Endothelial cell (in vitro differentiated cells): ENCODE measurements at regions not wholly inside any gene's neighbourhood (a gene's known extent, or its start where the extent isn't known, plus 50 kb on each side); places are given as distances from the start of the nearest gene placed in this dataset.

Experiments
- DNase-seq: peaks from one replicate; pipeline ENCODE4 v3.0.0; 2021; ENCODE audit warnings: low spot score
- H3K27ac Mint-ChIP-seq: one replicate; pipeline ENCODE4 v1.8.0; 2021; ENCODE audit warnings: mixed read lengths, inconsistent platforms; ENCODE audit not compliant: unreplicated experiment
- H3K27me3 Mint-ChIP-seq: one replicate; pipeline ENCODE4 v1.8.0; 2021; ENCODE audit warnings: mild to moderate bottlenecking, moderate library complexity, mixed read lengths, inconsistent platforms; ENCODE audit not compliant: unreplicated experiment
- H3K36me3 Mint-ChIP-seq: one replicate; pipeline ENCODE4 v1.8.0; 2021; ENCODE audit warnings: mild to moderate bottlenecking, low read depth, mixed read lengths, inconsistent platforms; ENCODE audit not compliant: unreplicated experiment
- H3K4me1 Mint-ChIP-seq: one replicate; pipeline ENCODE4 v1.8.0; 2021; ENCODE audit warnings: mild to moderate bottlenecking, mixed read lengths, inconsistent platforms; ENCODE audit not compliant: unreplicated experiment
- H3K4me3 Mint-ChIP-seq: one replicate; pipeline ENCODE4 v1.8.0; 2021; ENCODE audit warnings: mild to moderate bottlenecking, mixed read lengths, inconsistent platforms; ENCODE audit not compliant: unreplicated experiment
- H3K9me3 Mint-ChIP-seq: one replicate; pipeline ENCODE4 v1.8.0; 2021; ENCODE audit warnings: mixed read lengths, inconsistent platforms; ENCODE audit not compliant: unreplicated experiment
- TF ChIP-seq, protein P1 (sequence below): fragments of 200-600 bp; sonication (generic); IDR thresholded peaks from one replicate; pipeline ENCODE4 v1.5.0; 2021; ENCODE audit warnings: antibody characterized with exemption; ENCODE audit not compliant: unreplicated experiment

- no peaks in the 10 kb centered on the region for H3K4me1 Mint-ChIP-seq
- no peak overlapping the region for H3K4me3 Mint-ChIP-seq
- H3K9me3 Mint-ChIP-seq: no peaks in the 10 kb centered on the region
- no peaks in the 10 kb centered on the region for H3K27me3 Mint-ChIP-seq
- DNase-seq: no peak
- H3K36me3 Mint-ChIP-seq: peaks cover 5% of the 10 kb centered on the region
- no peak overlapping the region for H3K27ac Mint-ChIP-seq
- TF ChIP-seq, protein P1, sequence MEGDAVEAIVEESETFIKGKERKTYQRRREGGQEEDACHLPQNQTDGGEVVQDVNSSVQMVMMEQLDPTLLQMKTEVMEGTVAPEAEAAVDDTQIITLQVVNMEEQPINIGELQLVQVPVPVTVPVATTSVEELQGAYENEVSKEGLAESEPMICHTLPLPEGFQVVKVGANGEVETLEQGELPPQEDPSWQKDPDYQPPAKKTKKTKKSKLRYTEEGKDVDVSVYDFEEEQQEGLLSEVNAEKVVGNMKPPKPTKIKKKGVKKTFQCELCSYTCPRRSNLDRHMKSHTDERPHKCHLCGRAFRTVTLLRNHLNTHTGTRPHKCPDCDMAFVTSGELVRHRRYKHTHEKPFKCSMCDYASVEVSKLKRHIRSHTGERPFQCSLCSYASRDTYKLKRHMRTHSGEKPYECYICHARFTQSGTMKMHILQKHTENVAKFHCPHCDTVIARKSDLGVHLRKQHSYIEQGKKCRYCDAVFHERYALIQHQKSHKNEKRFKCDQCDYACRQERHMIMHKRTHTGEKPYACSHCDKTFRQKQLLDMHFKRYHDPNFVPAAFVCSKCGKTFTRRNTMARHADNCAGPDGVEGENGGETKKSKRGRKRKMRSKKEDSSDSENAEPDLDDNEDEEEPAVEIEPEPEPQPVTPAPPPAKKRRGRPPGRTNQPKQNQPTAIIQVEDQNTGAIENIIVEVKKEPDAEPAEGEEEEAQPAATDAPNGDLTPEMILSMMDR: no peak
Measured at GRCh38 chr2:175234650-175235049, 53.1 kb upstream of the ATP5MC3 start.

DNA sequence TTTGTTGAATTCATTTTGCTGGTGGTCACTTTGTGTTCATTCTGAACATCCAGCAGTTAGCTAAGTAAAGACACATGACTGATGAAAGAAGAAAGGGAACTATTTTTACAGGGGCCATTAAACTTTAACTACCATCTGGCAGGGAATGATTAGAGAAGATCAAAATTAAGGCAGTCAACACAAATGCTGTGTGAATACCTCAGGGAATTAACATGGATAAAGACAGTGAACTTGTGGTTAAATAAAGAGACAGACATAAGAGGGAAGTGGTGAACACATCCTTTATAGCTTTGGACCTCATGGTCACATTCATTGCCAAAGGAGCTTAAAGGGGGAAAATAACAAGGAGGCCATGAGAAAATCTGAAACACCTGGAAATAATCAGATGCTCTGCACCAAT, 52.6 kb upstream of the ATP5MC3 start:
- H3K27ac Mint-ChIP-seq: no peak overlapping the region
- TF ChIP-seq, protein P1: no peak
- no peaks in the 10 kb centered on the region for H3K9me3 Mint-ChIP-seq
- H3K4me1 Mint-ChIP-seq: no peaks in the 10 kb centered on the region
- H3K4me3 Mint-ChIP-seq: no peak overlapping the region
- peaks cover 5% of the 10 kb centered on the region for H3K36me3 Mint-ChIP-seq
- no peak for DNase-seq
- no peaks in the 10 kb centered on the region for H3K27me3 Mint-ChIP-seq

DNA sequence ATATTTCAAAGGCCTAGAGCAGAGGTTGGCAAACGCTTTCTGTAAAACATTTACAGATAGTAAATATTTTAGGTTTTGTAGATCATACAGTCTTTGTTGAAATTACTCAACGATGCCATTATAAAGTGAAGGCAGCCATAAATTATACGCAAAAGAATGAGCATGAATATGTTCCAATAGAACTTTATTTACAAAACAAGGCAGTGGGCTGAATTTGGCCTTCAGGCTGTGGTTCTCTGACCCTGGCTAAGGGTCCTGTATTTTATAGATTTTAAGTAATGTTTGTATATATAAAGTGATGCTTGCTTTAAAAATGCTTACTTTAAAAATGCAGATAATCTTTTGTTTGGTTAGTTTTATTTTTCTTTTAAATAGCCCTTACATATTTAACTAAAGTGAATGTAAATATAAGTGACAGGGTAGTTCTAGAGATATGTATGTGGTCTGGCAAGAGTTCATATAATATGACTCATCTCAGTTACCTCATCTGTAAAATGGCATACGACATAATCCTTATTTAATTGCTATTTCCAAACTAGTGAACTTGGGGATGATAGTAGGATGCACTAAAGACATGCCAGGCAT, 51.7 kb upstream of the ATP5MC3 start:
- peaks cover 2% of the 10 kb centered on the region for H3K36me3 Mint-ChIP-seq
- no peak overlapping the region for H3K27ac Mint-ChIP-seq
- TF ChIP-seq, protein P1: no peak
- H3K27me3 Mint-ChIP-seq: no peaks in the 10 kb centered on the region
- H3K4me3 Mint-ChIP-seq: no peak overlapping the region
- H3K4me1 Mint-ChIP-seq: no peaks in the 10 kb centered on the region
- DNase-seq: no peak
- H3K9me3 Mint-ChIP-seq: no peaks in the 10 kb centered on the region
